ENCODE measurements at regions not wholly inside any gene's neighbourhood (a gene's known extent, or its start where the extent isn't known, plus 50 kb on each side); places are given as distances from the start of the nearest gene placed in this dataset.

DNA sequence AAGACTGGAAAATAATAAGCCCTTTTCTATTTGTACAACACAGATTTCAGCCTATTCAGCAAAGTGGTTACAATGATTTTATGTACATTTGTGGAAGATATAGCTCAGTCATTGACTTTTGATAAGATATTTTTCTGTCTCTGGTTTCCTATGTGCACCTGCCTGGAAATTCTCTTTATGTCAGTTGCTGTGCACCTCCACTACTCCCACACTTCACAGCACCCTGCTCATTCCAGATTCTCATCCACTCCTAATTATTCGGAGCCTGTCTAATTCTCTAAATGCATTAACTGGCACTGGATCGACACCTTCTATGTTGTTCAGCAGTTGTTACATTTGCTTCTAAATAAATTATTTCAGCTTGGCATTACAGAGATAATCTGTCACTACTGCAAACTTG, 275.1 kb upstream of the RND3 start:
- no peak for TF ChIP-seq EZH2 (IDR thresholded peaks at IDR 0.05; ENCODE audit: borderline replicate concordance)
- TF ChIP-seq, protein P1, sequence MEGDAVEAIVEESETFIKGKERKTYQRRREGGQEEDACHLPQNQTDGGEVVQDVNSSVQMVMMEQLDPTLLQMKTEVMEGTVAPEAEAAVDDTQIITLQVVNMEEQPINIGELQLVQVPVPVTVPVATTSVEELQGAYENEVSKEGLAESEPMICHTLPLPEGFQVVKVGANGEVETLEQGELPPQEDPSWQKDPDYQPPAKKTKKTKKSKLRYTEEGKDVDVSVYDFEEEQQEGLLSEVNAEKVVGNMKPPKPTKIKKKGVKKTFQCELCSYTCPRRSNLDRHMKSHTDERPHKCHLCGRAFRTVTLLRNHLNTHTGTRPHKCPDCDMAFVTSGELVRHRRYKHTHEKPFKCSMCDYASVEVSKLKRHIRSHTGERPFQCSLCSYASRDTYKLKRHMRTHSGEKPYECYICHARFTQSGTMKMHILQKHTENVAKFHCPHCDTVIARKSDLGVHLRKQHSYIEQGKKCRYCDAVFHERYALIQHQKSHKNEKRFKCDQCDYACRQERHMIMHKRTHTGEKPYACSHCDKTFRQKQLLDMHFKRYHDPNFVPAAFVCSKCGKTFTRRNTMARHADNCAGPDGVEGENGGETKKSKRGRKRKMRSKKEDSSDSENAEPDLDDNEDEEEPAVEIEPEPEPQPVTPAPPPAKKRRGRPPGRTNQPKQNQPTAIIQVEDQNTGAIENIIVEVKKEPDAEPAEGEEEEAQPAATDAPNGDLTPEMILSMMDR (IDR thresholded peaks at IDR 0.05; ENCODE audit: poor library complexity), result no peak
